ENCODE measurements at regions not wholly inside any gene's neighbourhood (a gene's known extent, or its start where the extent isn't known, plus 50 kb on each side); places are given as distances from the start of the nearest gene placed in this dataset.

DNA sequence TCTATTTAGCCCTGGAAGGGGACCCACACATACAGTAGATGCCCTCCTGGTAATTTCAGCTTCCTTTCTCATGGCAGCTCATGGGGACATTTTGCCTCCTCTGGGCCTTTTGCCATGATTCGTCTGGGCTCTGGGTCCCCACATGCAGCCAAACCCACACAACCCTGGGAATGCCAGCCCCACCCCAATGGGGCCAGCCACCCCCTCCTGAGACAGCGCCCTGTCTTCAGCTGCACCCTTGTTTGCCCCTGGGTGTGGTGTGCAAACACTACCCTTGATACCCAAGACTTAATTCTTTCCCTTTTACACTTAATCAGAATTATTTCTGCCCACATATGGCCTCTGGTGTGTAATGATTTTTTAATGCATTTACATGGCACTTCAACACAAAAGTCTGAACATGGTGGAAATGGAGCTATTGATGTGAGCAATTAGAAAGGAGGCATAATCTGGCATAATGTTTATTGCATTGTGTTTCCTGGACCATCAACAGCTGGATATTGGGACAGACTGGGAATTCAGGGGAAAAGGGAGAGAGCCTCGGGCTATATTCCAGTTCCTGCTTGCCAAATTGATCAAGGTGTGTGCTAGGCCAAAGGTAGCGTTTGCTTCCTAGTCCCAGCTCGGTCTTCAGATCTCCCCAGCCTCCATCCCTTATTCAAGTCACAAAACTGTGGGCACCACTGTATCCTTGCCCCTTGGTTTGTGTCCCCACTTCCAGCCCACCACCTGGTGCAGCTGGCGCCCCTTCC, 85.0 kb upstream of the ANO1 start:
- DNase-seq: no peak

DNA sequence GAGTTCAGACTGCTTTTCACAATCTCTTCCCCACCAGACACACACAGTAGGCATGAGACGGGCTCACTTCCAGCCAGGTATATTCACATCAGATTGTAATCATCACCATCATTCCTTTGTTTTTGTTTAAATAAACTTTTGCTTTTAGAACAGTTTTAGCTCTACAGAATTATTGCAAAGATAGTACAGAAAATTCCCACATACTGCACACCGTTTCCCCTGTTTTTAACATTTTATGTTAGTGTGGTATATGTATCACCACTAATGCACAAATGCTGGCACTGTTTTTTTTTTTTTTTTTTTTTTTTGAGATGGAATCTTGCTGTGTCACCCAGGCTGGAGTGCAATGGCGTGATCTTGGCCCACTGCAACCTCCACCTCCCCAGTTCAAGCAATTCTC, 83.3 kb upstream of the ANO1 start:
- no peak for DNase-seq

DNA sequence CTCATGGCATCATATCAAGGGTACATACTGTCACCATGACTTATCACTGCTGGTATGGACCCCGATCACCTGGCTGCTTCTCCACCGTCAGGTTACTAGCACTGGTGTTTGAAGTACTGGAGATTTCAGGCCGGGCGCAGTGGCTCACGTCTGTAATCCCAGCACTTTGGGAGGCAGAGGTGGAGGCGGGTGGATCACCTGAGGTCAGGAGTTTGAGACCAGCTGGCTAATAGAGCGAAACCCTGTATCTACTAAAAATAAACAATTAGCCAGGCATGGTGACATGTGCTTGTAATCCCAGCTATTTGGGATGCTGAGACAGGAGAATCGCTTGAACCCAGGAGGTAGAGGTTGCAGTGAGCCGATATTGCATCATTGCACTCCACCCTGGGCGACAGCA, 82.4 kb upstream of the ANO1 start:
- DNase-seq: no peak

DNA sequence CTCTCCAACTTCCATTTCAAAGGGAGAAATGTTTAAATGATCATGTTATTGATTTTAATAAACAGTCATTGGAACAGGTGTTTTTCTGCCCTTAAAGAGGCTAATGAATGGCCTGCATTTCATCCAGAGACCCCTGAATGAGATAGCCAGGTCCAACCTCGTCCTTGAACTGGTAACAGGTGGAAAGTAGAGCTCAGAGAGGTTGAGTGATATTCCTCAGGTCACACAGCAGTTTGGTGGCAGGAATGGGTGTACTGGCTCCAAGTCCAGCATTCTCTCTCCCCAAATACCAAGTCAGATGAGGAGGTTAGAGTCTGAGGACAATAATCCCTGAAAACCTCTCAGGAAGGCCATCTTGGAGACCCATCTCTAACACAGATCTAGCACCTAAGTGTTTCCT, 81.7 kb upstream of the ANO1 start:
- DNase-seq: no peak

DNA sequence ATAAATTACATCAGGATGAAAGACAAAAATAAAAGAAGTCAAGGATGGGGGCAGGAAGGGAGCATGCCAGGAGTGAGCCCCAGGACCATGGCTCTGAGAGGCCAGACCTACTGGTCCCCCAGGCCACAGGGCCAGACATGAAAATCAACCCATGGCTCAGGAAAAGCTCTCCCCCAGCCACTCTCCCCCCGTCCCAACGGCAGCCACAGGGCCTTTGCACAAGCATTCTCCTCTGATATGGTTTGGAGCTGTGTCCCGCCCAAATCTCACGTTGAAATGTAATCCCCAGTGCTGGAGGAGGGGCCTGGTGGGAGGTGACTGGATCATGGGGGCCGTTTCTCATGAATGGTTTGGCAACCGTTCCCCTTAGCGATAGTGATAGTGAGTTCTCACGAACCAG, 80.8 kb upstream of the ANO1 start:
- no peak for DNase-seq

DNA sequence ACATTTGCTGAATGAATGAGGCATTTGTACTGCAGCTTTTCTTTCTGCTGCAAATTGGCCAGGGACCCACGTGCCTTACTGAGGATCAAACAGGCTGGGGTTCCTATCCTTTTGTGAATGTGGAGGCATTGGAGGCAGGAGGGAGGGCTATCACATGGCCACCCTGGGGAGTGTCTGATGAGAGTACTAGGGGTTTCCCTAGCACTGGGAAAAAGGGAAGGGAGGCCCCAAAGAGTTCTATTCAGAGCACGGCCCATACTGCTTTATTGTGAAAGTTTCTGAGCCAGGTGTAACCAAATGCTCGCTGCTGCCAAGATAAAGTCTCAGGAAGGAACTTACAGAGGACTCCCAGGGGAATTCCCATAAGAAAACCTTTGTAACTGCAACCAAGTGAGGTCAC, 78.4 kb upstream of the ANO1 start:
- no peak for DNase-seq

DNA sequence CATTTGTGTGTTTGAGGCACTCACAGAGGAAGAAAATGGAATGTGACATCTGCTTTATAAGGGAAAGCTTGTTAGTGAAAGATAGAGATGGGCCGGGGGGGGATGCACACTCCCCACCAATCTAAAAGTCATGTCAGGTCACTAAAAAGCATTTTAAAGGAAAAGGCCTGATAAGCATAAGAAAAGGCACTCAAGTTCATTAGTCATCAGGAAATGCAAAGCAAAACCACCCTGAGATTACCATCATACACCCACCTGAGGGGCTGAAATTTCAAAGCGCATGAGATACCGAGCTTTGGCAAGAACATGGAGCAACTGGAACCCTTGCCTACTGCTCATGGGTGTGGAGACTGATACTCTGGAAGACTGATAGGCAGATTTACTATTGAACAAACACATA, 77.9 kb upstream of the ANO1 start:
- no peak for DNase-seq

DNA sequence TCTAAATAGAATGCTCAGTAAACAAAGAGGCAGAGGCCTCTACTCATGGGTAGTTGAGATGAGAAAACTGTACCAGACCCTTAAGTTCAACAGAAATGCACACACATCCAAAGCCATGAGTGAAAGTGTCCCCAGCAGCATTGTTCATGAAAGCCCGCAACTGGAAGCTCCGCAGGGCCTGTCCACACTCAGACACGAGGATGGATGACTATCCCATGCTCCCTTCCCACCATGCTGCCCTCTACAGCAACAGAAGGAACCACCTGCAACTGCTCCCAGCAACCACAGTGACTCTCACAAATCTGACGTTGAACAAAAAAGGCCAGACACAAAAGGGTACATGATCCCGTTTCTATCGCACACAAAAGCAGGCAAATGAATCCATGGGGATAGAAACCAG, 76.9 kb upstream of the ANO1 start:
- no peak for DNase-seq

DNA sequence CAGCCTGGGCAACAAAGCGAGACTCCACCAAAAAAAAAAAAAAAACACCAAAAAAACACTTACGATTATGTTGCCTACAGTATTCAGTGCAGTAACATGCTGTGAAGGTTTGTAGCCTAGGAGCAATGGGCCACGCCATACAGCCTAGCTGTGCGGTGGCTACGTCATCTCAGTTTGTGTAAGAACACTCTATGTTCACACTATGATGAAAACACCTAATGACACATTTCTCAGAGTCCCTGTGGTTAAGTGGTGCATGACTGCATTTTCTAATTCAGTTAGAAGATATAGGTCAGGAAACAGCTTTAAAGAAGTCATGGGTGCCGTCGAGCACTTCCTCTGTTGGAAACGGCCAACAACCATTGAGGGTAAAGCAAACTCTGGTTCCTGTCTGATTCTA, 75.7 kb upstream of the ANO1 start:
- no peak for DNase-seq

DNA sequence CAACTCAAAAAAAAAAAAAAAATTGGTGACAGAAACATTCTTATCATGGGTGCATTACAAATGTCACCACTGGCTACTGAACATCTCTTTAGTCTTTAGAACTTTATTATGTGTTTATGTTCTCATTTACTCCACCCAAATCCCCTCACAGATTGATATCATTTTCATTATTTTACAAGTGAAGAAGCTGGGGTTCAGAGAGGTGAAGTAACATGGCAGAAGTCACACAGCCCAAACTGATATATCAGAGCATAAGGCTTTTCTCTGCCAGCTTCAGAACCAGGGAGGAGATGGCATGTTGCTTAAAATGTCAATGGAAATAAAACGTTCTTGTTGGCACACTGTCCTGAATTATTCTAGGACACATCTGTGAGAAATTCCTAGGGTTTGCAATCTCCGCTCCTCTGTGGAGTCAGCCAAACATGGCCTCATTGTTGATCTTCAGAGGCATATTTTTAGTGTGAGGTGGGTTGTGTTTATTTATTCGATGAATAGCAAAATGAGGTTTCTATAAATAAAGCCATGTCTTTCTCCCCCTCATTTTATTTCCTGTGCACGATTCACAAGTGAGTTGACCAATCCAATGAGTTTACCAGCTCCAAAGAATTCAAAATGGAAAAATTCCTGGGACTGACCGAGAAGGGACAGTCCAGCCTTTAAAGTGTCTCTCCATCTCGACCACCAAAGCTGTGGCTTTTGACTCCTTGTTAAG, 72.9 kb upstream of the ANO1 start:
- no peak for DNase-seq

DNA sequence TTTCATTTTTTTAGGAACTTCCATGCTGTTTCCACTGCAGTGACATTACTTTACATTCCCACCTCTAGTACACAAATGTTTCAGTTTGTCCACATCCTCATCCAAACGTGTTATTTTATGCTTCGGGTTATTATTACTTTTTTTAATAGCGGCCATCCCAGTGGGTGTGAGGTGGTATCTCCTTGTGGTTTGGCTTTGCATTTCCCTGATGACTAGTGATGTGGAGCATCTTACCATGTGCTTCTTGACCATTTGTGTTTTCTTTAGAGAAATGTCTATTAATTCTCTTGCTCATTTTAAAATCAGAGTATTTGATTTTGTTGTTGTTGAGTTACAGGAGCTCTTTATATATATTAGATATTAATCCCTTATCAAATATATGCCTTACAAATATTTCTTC, 70.3 kb upstream of the ANO1 start:
- DNase-seq: no peak

DNA sequence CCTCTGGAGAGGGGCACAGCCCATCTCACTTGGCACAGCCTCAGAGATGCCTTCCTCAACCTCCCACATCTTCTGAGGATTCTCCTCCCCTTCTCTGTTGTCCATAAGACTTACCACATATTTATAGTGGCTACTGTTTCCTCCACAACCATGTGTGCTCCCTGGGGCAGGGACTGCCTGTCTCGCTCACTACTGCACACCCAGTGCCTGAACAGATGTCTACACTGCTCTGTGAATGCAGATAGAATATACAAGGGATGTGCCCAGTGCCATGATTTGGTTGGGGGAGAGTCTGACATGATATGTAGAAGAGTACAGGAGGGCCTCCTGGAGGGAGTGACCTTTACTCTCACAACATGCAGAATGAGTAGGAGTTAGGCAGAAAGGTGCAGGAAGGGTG, 67.3 kb upstream of the ANO1 start:
- no peak for DNase-seq

DNA sequence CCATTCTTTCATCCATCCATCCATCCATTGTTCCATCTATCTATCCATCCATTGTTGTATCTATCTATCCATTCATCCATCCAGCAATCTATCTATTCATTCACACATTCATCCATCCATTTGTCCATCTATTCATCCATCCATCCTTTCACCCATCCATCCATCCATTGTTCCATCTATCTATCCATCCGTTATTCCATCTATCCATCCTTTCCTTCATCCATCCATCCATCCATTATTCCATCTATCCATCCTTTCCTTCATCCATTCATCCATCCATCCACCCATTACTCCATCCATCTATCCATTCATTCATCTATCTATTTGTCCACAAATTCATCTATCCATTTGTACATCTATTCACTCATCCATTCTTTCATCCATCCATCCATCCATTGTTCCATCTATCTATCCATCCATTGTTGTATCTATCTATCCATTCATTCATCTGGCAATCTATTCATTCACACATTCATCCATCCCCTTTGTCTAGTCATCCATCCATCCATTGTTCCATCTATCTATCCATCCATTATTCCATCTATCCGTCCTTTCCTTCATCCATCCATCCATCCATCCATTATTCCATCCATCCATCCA, 65.9 kb upstream of the ANO1 start:
- DNase-seq: no peak

DNA sequence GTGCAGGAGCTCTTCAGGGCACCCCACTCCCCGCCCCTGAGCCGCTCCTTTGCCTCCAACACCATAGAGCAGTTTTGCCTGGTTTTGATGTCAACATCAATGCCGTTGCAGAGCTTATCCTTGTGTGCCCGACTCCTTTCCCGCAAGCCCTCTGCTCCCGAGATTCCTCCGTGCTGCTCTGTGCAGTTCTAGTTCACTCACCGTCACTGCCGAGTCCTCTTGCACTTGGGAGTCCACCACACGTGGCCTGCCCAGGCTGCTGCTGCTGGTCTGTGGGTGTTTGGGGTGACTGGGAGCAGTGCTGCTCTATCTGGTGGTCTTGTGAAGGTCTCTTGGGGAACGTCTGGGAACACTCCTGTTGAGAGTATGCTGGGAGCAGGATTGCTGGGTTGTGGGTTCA, 63.8 kb upstream of the ANO1 start:
- no peak for DNase-seq

DNA sequence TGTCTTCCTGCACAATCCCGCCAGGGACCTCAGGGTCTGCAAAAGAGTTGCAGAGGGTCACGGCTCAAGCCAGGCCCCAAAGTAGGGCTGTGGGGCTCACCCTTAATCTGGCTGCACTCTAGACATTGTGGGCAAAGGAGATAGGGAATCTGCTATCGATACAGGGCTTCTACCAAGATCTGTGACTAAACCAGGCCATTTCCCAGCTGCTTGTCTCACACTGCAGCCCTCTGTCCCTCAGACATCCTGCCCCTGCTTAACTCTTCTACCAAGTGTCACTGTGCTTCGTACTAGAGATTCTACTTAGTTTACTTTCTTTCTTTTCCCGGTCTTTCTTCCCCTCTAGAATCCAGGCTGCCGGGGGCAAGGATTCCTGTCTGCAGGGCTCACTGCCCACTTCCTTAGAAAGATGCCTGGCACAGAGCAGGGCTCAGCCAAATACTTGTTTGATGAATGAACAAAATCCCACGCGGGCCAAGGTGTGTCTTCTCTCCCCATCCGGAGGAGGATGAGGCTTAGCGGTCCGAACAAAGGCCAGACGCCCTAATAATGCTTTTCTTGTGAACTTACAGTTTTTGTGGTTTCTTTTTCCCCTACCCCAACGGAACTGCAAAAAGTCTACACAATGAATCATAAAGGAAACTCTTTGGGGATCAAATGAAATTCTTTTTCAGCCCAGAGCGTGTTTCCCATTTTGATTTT, 61.3 kb upstream of the ANO1 start:
- DNase-seq: no peak

DNA sequence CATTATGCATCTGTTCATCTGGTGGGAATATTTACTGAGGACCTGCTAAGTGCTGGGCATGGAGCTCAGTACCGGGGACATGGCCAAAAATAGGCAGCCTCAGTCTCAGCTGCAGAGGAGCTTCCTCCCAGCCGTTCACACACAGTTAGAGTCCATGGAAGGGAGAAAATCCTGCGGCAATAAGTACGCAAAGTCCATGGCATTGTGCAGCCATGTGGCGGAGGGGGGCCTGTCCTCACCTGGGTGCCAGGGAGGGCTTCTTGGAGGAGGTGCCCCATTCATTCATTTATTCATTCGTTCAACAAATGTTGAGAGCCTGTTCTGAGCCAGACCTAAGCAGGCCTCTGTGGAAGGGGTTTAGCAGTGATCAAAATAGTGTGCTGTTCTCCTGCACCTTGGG, 59.3 kb upstream of the ANO1 start:
- no peak for DNase-seq

DNA sequence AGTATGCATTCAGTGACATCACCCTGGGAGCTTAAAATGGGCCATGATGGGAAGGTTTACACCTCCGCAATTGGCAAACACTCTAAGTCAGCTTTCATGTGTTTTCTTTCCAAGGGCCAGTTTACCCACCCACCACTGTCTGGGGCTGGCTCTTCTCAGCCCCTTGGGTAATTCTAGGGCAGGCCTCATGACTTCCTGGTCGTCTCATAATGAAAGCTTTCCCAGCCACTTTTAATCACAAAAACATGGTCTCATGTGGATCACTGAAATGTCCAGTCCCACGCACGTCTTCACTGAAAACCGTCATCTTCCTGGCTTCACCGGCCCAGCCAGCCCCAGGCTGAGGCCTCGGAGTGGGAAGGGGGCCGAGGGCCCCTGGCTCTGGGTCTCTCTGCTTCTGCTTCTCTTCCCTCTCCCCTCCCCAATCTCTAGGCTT, 58.5 kb upstream of the ANO1 start:
- peak; percentile 62 for DNase-seq

DNA sequence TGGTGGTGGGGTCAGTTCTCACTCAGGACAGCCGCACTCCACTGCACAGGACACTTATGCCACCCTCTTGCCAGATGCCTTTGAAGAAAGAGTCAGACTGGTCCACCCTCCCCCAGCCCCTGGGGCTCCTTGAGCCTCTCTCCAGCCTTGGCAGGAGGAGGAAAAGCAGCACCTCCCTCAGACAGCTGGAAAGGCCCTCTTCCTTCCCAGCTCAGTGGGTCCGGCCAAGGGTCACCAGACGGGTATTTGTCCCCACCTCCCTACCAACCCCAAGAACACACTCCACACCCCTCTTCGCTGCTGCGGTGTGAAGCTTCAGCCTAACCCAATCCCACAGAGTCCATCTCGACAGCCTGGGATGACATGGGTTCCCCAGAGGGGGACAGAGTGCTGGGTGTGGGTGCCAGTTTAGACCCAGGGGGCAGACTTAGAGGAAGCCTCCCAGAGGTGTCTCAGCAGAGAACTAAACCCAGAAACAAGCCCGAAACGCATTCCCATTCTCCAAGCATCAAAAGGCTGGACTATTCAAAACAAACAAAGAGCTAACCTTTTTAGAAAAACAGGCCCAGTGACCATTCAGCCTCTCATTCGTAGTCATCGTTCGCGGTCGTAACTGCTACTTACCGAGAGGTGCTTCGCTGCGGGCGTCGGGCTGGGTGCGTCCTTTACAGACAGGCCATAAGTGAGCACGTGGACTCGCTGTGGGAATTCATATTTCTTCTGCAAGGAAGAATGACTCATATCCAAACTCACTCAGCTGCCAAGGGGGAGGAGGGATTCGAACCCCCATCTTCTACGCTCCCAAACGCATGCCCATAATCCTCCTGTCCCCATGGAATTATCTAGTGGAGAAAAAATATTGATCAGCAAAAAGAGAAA, 57.5 kb upstream of the ANO1 start:
- peak; percentile 51 for DNase-seq

DNA sequence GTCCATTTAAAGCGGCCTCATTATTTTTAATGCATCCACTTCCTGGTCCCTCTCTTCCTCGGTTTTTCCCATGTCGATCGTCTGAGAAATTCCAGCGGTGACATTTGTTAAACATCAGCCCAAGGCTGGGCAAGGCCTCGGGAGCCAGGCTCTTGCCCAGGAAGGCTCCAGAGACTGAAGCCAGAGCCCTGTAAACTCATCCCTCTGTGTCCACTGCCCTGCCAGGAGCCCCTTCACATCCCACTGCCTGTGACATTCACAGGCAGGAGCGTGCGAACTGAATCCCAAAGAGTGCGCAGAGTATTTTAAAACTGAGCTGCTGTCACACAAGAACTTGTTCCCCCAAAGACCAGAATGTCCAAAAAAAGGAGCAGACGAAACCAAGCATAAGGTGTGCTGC, 56.5 kb upstream of the ANO1 start:
- DNase-seq: no peak

DNA sequence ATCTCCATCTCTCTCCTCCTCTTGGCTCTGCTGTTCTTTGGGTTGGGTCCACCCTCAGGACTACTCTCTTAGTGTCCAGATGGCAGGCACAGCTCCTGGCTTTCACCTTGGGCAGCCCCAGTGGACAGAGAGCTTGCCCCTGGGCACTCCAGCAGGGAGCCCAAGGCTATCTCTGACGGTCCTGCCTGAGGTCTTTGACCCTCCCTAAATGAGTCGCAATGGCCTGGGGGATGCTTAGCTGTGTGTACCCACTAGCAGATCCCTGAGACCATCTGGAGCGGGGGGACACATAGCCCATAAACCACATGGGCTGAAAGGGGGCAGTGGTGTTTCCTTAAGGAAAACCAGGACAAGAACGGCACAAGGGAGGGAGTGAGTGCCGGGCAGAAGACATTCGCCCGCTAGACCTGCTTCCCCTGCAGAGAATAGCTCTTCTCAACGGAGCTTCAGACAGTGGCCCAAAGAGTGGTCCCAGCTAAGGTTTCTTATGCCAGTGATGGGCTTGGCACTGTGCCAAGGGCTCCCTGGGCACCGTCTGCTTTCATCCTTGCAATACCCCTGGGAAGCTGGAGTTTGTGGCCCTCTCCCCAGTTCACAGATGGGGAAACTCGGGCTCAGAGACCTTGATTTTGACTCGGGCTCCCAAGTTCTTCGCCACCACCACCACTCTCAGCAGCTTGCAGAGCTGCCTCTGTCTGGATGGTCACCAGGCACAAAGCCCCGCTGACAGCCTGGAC, 53.9 kb upstream of the ANO1 start:
- DNase-seq: no peak

DNA sequence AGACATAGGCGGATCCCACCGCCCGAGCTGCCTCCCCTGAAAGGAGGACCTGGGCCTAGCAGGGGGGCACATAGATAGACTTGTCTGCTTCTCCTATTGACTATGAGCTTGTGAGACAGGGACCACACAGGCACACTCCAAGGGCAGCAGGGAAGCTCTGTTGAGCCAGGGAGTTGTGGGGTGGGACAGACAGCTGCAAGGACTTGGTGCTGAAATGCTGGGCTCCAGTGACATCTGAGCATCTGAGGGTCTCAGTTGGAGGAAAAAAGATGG, 53.4 kb upstream of the ANO1 start:
- no peak for DNase-seq

Measured in muscle of arm (tissue), 1 donor.